OCI-M1 (cell line): ENCODE measurements at regions not wholly inside any gene's neighbourhood (a gene's known extent, or its start where the extent isn't known, plus 50 kb on each side); places are given as distances from the start of the nearest gene placed in this dataset.

Experiments
- DNase-seq: peaks from one replicate; lab custom pipeline; 2025; lab: John Stamatoyannopoulos, UW

DNA sequence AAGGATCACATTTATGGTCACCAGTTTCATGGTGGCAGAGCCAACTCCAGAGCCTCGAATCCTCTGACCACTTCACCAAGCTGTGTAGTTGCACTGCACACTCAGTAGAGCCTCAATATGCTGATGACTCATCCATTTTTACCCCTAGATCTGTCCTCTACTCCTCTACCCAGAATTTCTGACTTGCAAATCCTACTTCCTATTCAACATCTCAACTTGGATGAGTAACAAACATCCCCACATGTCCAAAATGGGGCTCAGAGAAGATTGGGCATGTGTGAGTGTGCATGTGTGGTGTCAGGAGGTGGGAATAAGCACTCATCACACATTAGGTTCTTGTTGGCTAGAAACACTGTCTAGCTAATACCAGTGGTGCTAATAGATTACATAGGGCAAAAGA is 57.8 kb upstream of the IGFBP2 start:
- no peak for DNase-seq

DNA sequence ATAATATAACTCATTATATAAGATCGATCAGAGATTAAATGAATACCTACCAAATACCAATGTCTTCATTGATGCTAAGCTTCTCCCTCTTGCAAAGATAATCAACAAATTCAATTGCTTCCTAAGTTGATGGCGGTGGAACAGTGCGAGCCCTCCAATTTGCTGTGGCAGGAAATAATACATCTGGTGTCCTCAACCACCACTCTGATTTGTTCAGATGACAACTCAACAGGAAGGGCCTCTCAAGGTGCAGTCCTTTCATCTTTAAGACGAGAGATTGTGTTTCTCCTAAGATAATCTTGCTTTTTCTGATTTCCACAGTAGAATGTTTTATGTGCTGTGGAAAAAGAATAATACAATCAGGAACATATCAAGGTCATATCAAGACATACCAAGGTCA is 56.6 kb upstream of the IGFBP2 start:
- DNase-seq = no peak

DNA sequence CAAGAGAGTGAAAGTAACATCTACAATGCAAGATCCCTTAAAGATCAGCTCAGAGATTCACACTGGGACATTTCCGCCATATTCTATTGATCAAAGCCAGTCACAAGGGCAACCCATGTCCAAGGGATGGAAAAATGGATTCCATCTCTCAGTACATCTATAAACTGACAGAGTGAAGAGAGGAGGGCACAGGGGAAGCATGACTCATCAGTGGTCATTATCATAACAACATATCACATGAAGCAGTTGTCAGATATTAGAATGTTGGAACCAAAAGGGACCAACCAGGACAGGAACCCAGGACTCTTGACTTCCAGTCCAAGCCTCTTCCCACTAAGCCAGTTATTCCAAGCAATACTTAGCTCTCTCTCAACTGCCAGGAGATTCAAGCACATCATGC is 54.9 kb upstream of the IGFBP2 start:
- DNase-seq = peak; percentile 23

DNA sequence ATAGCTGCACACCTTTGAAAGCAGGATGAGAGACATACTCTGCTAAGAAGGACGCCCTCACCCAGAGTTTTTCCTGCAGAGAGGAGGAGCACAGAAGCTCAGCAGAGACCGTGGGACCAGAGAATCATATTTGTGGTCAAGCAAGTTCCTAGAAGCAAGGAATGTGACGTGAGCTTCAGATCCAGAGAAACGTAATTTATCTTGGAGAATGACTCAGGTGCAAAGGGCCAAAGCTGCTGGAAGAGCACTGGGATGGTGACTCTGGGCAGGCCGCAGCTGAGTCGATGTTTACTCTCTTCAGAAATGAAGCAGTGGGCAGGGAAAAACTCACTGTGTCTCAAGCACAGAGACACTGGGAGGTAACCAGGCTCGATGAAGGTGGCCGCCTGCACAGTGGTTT is 50.1 kb upstream of the IGFBP2 start:
- DNase-seq = no peak
